Loucy (cell line): ENCODE measurements at regions not wholly inside any gene's neighbourhood (a gene's known extent, or its start where the extent isn't known, plus 50 kb on each side); places are given as distances from the start of the nearest gene placed in this dataset.

Experiments used
- H2AFZ ChIP-seq: fragments of 200-600 bp; sonication (generic); 2 replicates; pipeline ENCODE4 v1.6.0; 2016; ENCODE audit warnings: antibody characterized with exemption, mild to moderate bottlenecking, low read length, moderate library complexity
- H3F3A ChIP-seq: fragments of 200-600 bp; 2 replicates; pipeline ENCODE4 v1.6.0; 2016; ENCODE audit warnings: antibody characterized with exemption, low read depth, mild to moderate bottlenecking
- H3K27me3 ChIP-seq: fragments of 200-600 bp; sonication (generic); 2 replicates; pipeline ENCODE4 v1.6.1; 2014; ENCODE audit warnings: low read length, mild to moderate bottlenecking; ENCODE audit not compliant: insufficient read depth, poor library complexity, severe bottlenecking
- H3K36me3 ChIP-seq: fragments of 200-600 bp; sonication (generic); 2 replicates; pipeline ENCODE4 v1.6.1; 2016; ENCODE audit warnings: low read length; ENCODE audit not compliant: insufficient read depth
- H3K4me1 ChIP-seq: fragments of 200-600 bp; sonication (generic); 2 replicates; pipeline ENCODE4 v1.5.1; 2014; ENCODE audit warnings: low read length, mild to moderate bottlenecking; ENCODE audit not compliant: insufficient read depth, poor library complexity, severe bottlenecking
- H3K4me2 ChIP-seq: fragments of 200-600 bp; sonication (generic); 2 replicates; pipeline ENCODE4 v1.6.0; 2014; ENCODE audit warnings: antibody characterized with exemption, low read length, low read depth, mild to moderate bottlenecking; ENCODE audit not compliant: poor library complexity, severe bottlenecking
- H3K4me3 ChIP-seq: fragments of 200-600 bp; sonication (generic); 2 replicates; pipeline ENCODE4 v1.5.1; 2014; ENCODE audit warnings: low read length, mild to moderate bottlenecking, mixed read lengths; ENCODE audit not compliant: poor library complexity, severe bottlenecking
- H3K79me2 ChIP-seq: fragments of 200-600 bp; sonication (generic); 2 replicates; pipeline ENCODE4 v1.6.1; 2014; ENCODE audit warnings: low read length; ENCODE audit not compliant: insufficient read depth
- H3K9ac ChIP-seq: fragments of 200-600 bp; sonication (generic); 2 replicates; pipeline ENCODE4 v1.6.0; 2014; ENCODE audit warnings: mild to moderate bottlenecking, low read depth, low read length, moderate library complexity; ENCODE audit not compliant: poor library complexity, severe bottlenecking
- H3K9me2 ChIP-seq: fragments of 200-600 bp; sonication (generic); replicated peaks from 2 replicates; pipeline ENCODE4 v1.6.1; 2016; ENCODE audit warnings: low read depth, low read length, mixed read lengths
- H3K9me3 ChIP-seq: fragments of 200-600 bp; sonication (generic); 2 replicates; pipeline ENCODE4 v1.6.1; 2014; ENCODE audit warnings: mild to moderate bottlenecking, antibody characterized with exemption, low read length, low read depth; ENCODE audit not compliant: insufficient read depth
- H4K20me1 ChIP-seq: fragments of 200-600 bp; sonication (generic); 2 replicates; pipeline ENCODE4 v1.6.0; 2014; ENCODE audit warnings: antibody characterized with exemption, low read length, mild to moderate bottlenecking; ENCODE audit not compliant: insufficient read depth, poor library complexity, severe bottlenecking
- EZH2phosphoT487 ChIP-seq: fragments of 200-600 bp; IDR thresholded peaks from 2 replicates; pipeline ENCODE4 v1.6.1; 2018; ENCODE audit warnings: antibody characterized with exemption, mild to moderate bottlenecking, moderate library complexity, borderline replicate concordance
- TF ChIP-seq, protein P1 (sequence below): fragments of 200-600 bp; sonication (generic); conservative IDR thresholded peaks from 2 replicates; pipeline ENCODE4 v1.5.1; 2014; ENCODE audit warnings: mild to moderate bottlenecking, antibody characterized with exemption, low read length

DNA sequence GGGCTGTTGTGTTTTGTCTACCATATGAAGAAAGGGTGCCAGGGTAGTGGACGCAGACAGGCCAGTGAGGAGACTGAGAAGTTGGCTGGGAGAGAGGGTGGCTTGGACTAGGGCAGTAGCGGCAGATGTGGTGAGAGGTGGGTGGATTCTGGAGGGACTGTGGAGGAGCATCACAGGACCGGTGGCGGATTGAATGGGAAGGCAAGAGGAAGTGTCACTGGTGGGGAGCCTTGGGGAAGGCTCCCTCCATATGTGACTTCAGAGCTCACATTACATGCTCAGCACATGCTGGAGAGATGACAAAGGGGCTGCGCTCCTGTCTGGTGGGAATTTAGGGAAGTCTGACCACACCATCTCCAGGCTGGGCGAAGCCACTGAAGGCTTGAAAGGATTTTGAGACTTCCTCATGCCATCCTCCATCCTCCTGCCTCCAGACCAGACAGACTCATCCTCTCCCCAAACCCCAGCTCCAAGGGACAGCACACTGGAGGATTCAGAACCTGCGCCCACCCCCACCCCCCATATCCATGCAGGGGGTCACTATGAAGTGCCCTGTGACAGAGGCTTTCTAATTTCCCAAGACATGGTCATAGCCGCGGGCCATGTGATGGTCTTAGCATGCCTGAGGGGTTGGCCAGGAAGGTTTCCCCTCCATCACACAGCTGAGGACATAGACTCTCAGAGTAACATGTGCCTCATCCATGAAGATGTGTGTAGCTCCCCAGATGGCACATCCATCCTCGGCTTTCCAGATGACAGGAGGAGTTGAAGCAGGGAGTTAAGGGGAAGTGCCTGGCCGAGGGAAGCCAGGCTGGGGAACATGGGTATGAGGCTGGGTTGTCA is 138.8 kb upstream of the WNT4 start:
- H3F3A ChIP-seq: no peaks in the 10 kb centered on the region
- H3K4me3 ChIP-seq: no peak overlapping the region
- H3K27me3 ChIP-seq: no peaks in the 10 kb centered on the region
- no peak overlapping the region for H2AFZ ChIP-seq
- no peaks in the 10 kb centered on the region for H4K20me1 ChIP-seq
- no peaks in the 10 kb centered on the region for H3K4me1 ChIP-seq
- no peaks in the 10 kb centered on the region for H3K9me2 ChIP-seq
- TF ChIP-seq EZH2phosphoT487: no peak
- TF ChIP-seq, protein P1, sequence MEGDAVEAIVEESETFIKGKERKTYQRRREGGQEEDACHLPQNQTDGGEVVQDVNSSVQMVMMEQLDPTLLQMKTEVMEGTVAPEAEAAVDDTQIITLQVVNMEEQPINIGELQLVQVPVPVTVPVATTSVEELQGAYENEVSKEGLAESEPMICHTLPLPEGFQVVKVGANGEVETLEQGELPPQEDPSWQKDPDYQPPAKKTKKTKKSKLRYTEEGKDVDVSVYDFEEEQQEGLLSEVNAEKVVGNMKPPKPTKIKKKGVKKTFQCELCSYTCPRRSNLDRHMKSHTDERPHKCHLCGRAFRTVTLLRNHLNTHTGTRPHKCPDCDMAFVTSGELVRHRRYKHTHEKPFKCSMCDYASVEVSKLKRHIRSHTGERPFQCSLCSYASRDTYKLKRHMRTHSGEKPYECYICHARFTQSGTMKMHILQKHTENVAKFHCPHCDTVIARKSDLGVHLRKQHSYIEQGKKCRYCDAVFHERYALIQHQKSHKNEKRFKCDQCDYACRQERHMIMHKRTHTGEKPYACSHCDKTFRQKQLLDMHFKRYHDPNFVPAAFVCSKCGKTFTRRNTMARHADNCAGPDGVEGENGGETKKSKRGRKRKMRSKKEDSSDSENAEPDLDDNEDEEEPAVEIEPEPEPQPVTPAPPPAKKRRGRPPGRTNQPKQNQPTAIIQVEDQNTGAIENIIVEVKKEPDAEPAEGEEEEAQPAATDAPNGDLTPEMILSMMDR: no peak
- no peaks in the 10 kb centered on the region for H3K36me3 ChIP-seq
- H3K9ac ChIP-seq: no peak overlapping the region
- H3K79me2 ChIP-seq: no peaks in the 10 kb centered on the region
- no peak overlapping the region for H3K4me2 ChIP-seq
- no peaks in the 10 kb centered on the region for H3K9me3 ChIP-seq

DNA sequence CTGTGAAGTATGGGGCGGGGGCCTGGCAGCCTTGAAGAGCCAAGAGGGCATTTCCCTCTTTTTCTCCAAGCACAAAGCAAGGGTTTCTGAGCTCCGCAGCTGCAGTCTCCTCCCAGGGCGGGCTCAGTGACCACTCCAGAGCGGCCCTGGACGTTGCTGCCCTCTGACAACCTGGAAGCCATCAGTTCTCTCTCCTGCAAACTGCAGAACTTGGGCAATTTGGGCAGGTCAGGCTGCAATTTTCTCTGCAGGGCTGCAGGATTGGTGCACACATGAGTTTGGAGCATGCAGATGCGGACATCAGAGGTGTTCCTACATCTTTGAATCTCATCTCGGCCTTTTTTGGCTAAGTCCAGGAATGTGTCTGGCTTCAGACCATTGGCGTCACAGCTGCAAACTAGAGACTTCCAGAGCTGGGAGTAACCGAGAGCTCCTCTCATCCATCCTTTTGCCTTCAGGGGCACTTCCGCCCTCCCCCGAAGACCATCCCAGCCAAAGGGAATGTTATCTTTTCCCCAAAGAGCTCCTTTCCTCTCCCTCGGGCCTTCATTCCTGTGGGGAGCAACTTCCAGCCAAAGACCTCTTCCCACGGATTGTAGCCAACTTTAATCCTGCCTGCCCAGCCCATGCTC is 139.6 kb upstream of the WNT4 start:
- TF ChIP-seq, protein P1: no peak
- no peak for TF ChIP-seq EZH2phosphoT487
- Histone ChIP-seq H3K36me3 (no peaks in the 10 kb centered on the region), H4K20me1 (no peaks in the 10 kb centered on the region), H3K4me3 (no peak overlapping the region), H3K79me2 (no peaks in the 10 kb centered on the region), H3F3A (no peaks in the 10 kb centered on the region), H3K4me2 (no peak overlapping the region), H3K4me1 (no peaks in the 10 kb centered on the region), H2AFZ (no peak overlapping the region), H3K27me3 (no peaks in the 10 kb centered on the region), H3K9ac (no peak overlapping the region), H3K9me3 (no peaks in the 10 kb centered on the region), H3K9me2 (no peaks in the 10 kb centered on the region)

DNA sequence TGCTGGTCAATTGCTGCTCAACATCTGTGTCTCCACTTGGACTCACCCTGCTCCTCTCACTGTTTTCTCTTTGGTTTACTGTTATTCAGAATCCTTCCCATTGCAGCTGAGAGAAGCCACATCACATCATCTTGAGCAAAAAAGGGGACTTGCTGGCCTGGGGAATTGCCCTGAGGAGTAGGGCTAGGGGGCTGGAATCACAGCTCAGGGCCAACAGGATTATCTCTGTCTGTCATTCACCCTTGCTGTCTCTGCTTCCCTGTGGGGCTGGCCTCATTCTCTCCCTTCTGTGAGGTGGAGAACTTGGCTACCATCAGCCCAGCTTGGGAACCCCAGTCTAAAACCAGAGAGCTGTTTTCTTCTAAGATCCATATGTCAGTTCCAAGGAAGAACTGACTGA is 140.7 kb upstream of the WNT4 start:
- Histone ChIP-seq H3K9ac (no peak overlapping the region), H3K27me3 (no peaks in the 10 kb centered on the region), H3K4me3 (no peak overlapping the region), H3K9me3 (no peaks in the 10 kb centered on the region), H3K4me2 (no peak overlapping the region), H3K4me1 (no peaks in the 10 kb centered on the region), H2AFZ (no peak overlapping the region), H3K36me3 (no peaks in the 10 kb centered on the region), H3K79me2 (no peaks in the 10 kb centered on the region), H3K9me2 (no peaks in the 10 kb centered on the region), H3F3A (no peaks in the 10 kb centered on the region), H4K20me1 (no peaks in the 10 kb centered on the region)
- no peak for TF ChIP-seq EZH2phosphoT487
- TF ChIP-seq, protein P1: no peak
